Endometrial microvascular endothelial cells (primary cell): ENCODE measurements at regions not wholly inside any gene's neighbourhood (a gene's known extent, or its start where the extent isn't known, plus 50 kb on each side); places are given as distances from the start of the nearest gene placed in this dataset.

ENCODE experiments used
- in situ Hi-C: cut with HindIII; loops from 2 replicates; pipeline ENCODE4 v1.10.0; 2017; ENCODE audit warnings: low sequenced_read_pairs, low pct_unique_long_range_greater_than_20kb; ENCODE audit errors: inconsistent ontology term

- in situ Hi-C loops: no loop called here
Observed at GRCh38 chr4:12978310-12978709, 505.8 kb downstream of the RAB28 start.

GRCh38 chr4:12975511-12975910 lies 508.6 kb downstream of the RAB28 start:
- in situ Hi-C loops: no loop called here

GRCh38 chr4:12973522-12973921 lies 510.6 kb downstream of the RAB28 start:
- in situ Hi-C loops: no loop called here

- in situ Hi-C loops: no loop called here
Observed at GRCh38 chr4:12968345-12968744, 515.8 kb downstream of the RAB28 start.

GRCh38 chr4:12966726-12967125 lies 517.4 kb downstream of the RAB28 start:
- in situ Hi-C loops: no loop called here

- in situ Hi-C loops: no loop called here
Observed at GRCh38 chr4:12965334-12965733, 518.8 kb downstream of the RAB28 start.

- in situ Hi-C loops: no loop called here
Observed at GRCh38 chr4:12963912-12964311, 520.2 kb downstream of the RAB28 start.

GRCh38 chr4:12963291-12963690 lies 520.8 kb downstream of the RAB28 start:
- in situ Hi-C loops: no loop called here

GRCh38 chr4:12961713-12962112 lies 522.4 kb downstream of the RAB28 start:
- in situ Hi-C loops: no loop called here

- in situ Hi-C loops: no loop called here
Observed at GRCh38 chr4:12958436-12958835, 525.7 kb downstream of the RAB28 start.

GRCh38 chr4:12957108-12957507 lies 527.0 kb downstream of the RAB28 start:
- in situ Hi-C loops: no loop called here

- in situ Hi-C loops: no loop called here
Observed at GRCh38 chr4:12956026-12956425, 528.1 kb downstream of the RAB28 start.

GRCh38 chr4:12949719-12950490 lies 534.2 kb downstream of the RAB28 start:
- in situ Hi-C loops: no loop called here

GRCh38 chr4:12943069-12943468 lies 541.1 kb downstream of the RAB28 start:
- in situ Hi-C loops: no loop called here

GRCh38 chr4:12933760-12934221 lies 550.3 kb downstream of the RAB28 start:
- in situ Hi-C loops: no loop called here

- in situ Hi-C loops: no loop called here
Observed at GRCh38 chr4:12932203-12932788, 551.8 kb downstream of the RAB28 start.

GRCh38 chr4:12929784-12930183 lies 554.4 kb downstream of the RAB28 start:
- in situ Hi-C loops: no loop called here

GRCh38 chr4:12928751-12929150 lies 555.4 kb downstream of the RAB28 start:
- in situ Hi-C loops: no loop called here

GRCh38 chr4:12926189-12927066 lies 557.7 kb downstream of the RAB28 start:
- in situ Hi-C loops: no loop called here
